ENCODE measurements at regions not wholly inside any gene's neighbourhood (a gene's known extent, or its start where the extent isn't known, plus 50 kb on each side); places are given as distances from the start of the nearest gene placed in this dataset.

GRCh38 chr20:62574230-62574993 lies 67.9 kb upstream of the SLCO4A1 start:
- TF ChIP-seq CTCF (IDR thresholded peaks at IDR 0.05; ENCODE audit: low read depth, low read length) (no peak), EZH2phosphoT487 (IDR thresholded peaks at IDR 0.05; ENCODE audit: low read depth) (no peak)
